H4 (cell line): ENCODE measurements at regions not wholly inside any gene's neighbourhood (a gene's known extent, or its start where the extent isn't known, plus 50 kb on each side); places are given as distances from the start of the nearest gene placed in this dataset.
"Not testable (repeated sequence)": the region's sequence is repeated elsewhere in the genome, so short reads cannot be mapped to it uniquely, and the experiment has no call there.

Experiments used
- DNase-seq: peaks from one replicate; pipeline ENCODE4 v3.0.0-alpha.2; 2015; ENCODE audit warnings: low spot score

DNA sequence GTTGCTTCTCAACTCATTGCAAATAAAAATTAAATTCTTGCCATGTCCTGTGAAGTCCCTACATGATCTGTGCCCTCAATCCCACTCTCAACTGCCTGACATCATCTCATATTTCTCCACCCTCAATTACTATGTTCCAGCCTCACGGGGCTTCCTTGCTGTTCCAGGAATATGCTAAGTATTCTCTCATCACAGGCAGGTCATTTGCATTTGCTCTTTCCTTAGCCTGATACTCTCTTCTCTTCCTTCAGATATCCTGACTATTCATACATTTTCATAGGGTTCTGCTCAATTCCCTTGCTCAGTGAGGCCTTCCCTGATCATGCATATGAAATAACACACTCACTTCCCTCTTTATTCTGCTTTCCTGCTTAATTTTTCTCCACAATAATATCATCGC, 135.1 kb upstream of the DAB2 start:
- no peak for DNase-seq

DNA sequence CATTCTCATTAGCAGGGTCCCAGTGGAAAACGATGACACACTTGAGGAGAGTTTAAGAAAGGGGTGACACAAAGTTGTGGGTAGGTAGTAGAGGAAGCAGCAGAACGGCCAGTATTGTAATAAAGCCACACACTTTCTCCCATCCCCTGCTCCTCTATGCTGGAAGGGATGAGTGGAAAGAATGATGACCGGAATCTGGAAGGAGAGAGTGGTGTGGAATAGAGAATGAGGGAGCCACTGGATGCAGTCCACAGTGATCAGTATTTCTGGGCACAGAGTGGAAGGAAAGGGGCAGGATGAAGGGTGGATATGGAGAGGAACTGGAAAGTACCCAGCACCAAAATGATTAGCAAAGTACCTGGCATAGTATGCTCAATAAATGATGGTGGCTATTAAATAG, 133.8 kb upstream of the DAB2 start:
- no peak for DNase-seq

DNA sequence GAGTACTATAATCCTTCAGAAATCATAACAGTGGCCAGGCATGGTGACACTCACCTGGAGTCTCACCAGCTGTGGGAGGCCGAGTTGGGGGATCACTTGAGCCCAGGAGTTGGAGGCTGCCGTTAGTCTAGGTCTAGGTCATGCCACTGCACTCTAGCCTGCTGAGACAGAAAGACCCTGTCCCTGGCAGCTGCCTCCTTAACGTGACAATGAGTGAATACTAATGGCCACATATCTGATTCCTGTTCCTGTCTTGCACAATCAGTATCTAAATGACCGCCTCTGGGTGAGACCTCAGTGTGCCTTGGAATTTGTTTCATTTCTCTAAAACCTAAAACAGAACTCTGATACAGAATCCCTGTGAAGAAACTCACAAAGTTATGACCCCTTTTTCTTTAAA, 131.0 kb upstream of the DAB2 start:
- DNase-seq = no peak

GRCh38 chr5:39547553-39548154, 122.9 kb upstream of the DAB2 start:
- DNase-seq = peak; percentile 63

GRCh38 chr5:39544941-39545340, 120.2 kb upstream of the DAB2 start:
- no peak for DNase-seq

DNA sequence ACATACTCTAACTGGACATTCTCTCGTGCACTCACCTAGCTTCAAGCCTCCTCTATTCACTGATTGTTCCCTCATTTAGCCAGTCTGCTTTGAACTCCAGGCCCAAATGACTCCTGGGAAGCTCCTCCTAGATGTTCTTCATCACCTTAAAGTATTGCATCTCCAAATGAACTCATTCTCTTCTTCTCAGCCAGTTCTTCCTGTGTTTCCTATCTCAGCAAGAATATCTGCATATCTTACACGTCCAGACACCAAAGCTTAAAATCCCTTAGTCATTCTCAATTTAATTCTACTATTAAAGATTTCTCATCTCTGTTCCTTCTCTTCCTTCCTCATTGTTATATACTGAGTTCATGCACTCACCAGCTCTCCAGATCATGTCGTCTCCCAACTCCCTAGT, 118.6 kb upstream of the DAB2 start:
- no peak for DNase-seq

- DNase-seq = no peak
Observed at GRCh38 chr5:39542511-39543285, 117.9 kb upstream of the DAB2 start.

DNA sequence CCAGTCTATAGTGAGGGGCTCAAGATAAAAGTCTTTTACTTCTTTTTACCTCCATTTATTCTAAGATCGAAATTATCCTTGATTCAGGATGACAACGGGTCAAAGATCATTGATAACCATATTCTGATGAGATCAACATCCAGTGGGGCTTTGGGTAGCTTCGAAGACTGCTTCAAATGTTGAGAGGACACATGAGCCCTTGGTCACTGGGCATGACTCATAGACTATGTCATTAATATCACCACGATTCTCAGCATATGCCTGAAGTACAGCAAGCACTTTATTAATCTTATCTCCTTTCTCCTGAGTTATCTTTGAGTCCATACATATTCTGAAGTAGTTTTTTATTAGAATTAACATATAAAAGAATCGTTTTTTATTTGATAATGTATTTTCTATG, 117.1 kb upstream of the DAB2 start:
- no peak for DNase-seq

GRCh38 chr5:39539470-39539869, 114.7 kb upstream of the DAB2 start:
- no peak for DNase-seq

DNA sequence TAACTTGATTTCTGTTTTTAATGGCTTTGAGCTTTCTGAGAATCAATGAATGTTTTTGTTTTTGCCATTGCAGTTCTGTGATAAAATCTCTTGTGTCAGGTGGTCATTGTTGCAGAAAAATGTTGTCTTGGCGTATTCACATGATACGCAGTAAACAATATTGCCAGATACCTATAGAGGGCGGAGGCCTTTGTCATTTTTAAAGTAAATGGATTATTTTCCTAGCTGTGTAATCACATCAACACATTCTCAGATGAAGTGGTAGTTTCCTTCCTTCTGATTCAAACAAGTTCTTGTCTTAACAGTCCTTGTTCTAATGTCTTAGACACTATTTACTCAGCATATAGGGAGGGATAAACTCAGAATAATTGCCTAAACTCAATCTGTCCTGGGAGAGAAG, 109.9 kb upstream of the DAB2 start:
- DNase-seq = no peak

- no peak for DNase-seq
Observed at GRCh38 chr5:39533749-39534148, 109.0 kb upstream of the DAB2 start.

- no peak for DNase-seq
Observed at GRCh38 chr5:39532511-39532910, 107.7 kb upstream of the DAB2 start.

GRCh38 chr5:39531306-39531705, 106.5 kb upstream of the DAB2 start:
- no peak for DNase-seq

DNA sequence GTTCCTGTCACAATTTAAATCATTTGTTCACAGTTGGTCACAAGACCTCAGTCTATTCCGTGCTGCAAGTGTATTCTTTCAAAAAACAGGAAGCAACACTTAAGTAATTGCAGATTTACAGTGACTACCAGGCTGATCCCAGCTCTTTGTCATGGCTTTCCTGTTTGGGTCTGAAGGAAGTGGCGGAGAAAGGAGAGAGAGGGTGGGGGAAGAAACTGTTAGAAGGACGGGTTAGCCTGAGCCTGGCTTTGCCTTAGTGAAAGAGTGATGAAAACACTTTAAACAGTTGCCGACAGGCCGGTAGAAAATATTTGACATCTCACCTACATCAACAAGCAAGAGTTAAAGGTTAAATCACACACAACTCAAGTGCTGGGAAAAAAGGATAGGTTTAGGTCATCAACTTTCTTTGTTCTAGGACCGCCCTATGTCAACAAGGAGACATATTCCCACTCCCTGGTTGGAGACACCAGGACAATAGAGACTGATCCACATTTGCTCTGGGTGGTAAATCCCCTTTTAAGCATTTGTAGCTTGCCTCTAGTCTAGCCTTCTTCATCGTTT, 102.2 kb upstream of the DAB2 start:
- no peak for DNase-seq

DNA sequence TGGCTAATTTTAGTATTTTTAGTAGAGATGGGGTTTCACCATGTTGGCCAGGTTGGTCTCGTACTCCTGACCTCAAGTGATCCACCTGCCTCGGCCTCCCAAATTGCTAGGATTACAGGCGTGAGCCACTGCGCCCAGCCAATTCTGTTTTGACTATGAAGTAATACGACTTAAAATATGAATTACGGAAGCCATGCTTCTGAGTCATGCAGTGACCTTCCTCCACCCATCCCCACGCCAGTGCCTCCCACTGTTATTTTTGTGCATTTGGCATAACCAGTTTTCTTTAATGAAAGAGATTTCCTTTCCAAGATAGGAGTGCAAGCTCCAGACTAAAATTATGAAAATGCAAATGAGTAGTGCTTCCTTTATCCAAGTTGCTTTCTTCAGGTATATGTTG, 101.0 kb upstream of the DAB2 start:
- DNase-seq = not testable (repeated sequence)

- DNase-seq = no peak
Observed at GRCh38 chr5:39525271-39525670, 100.5 kb upstream of the DAB2 start.

GRCh38 chr5:39523821-39524220, 99.0 kb upstream of the DAB2 start:
- no peak for DNase-seq

DNA sequence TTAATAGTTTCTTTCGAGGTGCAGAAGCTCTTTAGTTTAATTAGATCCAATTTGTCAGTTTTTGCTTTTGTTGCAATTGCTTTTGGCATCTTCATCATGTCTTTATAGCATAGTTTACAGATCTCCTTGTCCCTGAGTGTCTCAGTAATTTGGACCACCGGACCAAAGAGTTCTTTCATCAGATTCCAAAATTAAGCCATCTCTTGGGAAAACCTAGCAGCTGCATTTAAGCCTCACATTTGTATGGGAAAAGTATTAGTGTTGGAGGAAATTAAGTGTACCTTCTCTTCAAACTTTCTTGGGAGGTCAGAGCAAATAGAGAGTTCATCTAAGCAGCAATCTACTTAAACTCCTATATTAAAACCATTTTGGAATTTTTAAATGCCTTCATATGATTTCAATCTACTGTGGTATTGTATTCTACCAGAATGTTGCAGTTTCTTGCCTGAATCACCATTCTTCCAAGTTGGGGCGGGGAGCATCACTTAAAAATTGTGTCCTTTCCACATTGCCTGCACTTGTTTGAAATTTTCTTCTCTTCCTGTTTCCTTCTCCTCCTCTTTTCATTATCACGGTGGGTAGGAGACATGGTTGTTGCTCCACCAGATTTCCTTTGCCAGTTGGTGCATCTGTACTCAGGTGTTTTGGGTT, 97.3 kb upstream of the DAB2 start:
- no peak for DNase-seq

DNA sequence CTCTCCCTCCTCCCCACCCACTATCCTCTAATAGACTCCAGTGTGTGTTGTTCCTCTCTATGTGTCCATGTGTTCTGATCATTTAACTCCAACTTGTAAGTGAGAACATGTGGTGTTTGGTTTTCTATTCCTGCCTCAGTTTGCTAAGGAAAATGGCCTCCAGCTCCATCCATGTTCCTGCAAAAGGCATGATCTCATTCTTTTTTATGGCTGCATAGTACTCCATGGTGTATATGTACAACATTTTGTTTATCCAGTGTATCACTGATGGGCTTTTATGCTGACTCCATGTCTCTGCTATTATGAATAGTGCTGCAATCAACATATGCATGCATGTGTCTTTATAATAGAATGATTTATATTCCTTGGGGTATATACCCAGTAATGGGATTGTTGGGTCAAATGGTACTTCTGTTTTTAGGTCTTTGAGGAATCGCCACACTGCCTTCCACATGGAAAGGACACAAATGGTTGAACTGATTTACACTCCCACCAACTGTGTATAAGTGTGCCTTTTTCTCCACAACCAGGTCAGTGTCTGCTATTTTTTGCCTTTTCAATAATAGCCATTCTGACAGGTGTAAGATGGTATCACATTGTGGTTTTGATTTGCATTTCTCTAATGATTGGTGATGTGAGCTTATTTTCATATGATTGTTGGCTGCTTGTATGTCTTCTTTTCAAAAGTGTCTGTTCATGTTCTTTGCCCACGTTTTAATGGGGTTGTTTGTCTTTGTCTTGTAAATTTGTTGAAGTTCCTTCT, 96.5 kb upstream of the DAB2 start:
- no peak for DNase-seq

DNA sequence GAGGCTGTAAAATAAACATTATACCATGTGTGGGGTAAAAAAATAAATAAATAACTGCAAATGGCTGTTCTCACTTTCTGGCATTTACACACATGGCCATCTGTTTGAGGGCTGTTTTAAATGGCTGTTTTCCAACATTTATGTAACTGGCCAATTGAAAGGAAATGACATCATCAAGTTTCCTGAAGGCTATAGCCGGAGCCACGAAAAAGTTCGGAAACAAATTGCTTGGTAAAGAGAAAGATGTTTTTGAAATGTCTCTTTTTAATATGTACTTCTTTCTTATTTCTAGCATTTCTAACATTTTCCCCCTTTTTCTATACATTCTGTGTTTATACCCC, 95.4 kb upstream of the DAB2 start:
- DNase-seq = peak; percentile 96

DNA sequence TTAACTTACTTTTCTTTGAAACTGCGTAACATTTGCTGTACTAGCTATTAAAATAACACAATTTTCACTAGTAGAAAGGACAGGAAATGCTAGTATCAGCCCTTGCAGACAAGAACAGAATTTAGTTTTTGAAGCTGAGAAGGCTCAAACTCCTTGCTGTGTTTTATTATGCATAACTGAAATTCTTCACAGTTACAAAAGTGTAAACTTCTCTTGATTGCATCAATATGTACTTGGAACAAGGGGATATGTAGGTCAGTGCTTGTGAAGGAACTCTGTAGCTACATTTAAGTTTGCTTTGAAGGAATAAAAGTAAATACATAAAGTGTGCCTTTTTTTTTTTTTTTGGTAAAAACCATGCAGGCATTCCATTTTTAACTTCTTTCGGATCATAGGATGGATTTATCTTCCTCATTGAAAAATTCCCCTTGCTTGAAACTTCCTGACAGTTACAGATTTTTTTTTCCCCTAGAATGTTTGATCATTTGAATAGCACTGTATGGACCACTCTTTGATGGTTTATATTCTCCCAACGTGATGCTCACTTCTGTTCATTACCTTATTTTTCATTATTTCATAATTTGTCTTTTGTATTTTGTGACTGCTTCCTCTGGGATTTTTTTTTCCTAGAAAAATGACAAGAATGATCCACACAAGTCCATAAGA, 94.9 kb upstream of the DAB2 start:
- peak; percentile 66 for DNase-seq

DNA sequence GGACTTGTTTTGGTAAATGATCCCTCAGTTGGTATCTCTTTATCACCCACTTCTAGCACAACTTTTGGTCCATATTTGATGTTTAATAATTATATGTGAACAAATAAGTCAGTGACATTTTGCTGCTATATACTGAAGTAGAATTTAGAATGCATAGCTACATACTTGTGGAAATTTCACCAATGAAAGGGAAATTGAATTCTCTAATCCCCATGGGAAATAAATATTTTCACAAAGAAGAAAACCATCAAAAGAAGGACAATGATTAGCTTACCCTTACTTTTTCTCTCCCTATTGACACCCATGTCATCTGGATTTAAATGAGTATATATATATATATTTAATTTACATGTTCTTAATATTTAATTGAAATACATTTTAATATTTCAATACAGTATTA, 94.3 kb upstream of the DAB2 start:
- no peak for DNase-seq
